Stimulated activated naive CD8-positive, alpha-beta T cell treated with anti-CD3 and anti-CD28 coated beads, Interleukin-15, Interleukin-2, amounts not matched to agents 100 U/mL and 50 U/mL, for 24 hours (primary cell): ENCODE measurements at regions not wholly inside any gene's neighbourhood (a gene's known extent, or its start where the extent isn't known, plus 50 kb on each side); places are given as distances from the start of the nearest gene placed in this dataset.
"Not testable (repeated sequence)": the region's sequence is repeated elsewhere in the genome, so short reads cannot be mapped to it uniquely, and the experiment has no call there.

ENCODE experiments used
- ATAC-seq: fragments of 150-1000 bp; cut with Tn5 transposase; one replicate; pipeline ENCODE4 v1.10.0; 2021
- DNase-seq: peaks from one replicate; pipeline ENCODE4 v3.0.0; 2021

DNA sequence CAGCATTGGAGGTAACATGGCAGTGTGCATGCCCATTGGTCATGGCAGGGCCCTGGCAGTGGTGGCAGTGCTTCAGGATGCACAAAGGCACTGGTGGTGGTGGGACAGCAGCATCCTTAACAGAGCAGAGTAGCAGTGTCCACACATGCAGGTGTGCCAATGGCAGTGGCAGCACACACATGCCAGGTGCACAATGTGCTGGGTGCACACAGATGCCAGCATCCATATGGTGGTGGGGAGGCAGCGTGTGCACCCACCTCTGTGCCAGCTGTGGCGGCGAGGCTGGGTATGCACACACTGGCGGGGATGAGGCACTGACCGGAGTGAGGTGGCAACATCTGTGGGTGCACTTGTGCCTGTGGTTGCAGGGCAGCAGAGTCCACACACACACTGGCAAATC lies 150.6 kb downstream of the SI start:
- ATAC-seq (no peak), DNase-seq (no peak)

DNA sequence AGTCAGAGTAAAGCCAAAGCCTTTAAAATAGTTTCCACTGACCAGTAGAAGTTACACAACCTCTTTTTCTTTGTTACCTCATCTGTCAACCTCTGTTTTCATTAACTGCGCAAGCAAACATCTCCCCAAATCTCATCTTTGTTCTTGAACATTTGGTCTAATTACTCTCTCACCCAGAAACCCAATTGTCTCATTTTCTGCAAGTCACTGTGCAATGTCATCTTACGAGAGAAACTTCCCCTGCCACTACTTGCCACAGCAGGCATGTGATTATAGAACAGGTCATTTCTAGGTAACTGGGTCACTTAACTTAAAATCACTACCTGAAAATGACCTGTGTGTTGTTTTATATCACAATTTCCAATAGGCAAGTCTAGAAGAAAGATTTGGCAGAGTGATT lies 159.4 kb downstream of the SI start:
- DNase-seq, result no peak
- no peak for ATAC-seq

DNA sequence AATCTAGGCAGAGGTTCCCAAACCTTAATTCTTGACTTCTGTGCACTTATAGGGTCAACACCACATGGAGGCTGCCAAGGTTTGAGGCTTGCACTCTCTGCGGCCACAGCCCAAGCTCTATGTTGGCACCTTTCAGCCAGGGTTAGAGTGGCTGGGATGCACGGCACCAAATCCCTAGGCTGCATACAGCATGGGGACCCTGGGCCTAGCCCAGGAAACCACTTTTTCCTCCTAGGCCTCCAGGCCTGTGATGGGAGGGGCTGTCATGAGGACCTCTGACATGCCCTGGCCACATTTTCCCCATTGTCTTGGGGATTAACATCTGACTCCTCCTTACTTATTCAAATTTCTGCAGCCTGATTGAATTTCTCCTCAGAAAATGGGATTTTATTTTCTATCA lies 165.4 kb downstream of the SI start:
- DNase-seq (no peak), ATAC-seq (no peak)

DNA sequence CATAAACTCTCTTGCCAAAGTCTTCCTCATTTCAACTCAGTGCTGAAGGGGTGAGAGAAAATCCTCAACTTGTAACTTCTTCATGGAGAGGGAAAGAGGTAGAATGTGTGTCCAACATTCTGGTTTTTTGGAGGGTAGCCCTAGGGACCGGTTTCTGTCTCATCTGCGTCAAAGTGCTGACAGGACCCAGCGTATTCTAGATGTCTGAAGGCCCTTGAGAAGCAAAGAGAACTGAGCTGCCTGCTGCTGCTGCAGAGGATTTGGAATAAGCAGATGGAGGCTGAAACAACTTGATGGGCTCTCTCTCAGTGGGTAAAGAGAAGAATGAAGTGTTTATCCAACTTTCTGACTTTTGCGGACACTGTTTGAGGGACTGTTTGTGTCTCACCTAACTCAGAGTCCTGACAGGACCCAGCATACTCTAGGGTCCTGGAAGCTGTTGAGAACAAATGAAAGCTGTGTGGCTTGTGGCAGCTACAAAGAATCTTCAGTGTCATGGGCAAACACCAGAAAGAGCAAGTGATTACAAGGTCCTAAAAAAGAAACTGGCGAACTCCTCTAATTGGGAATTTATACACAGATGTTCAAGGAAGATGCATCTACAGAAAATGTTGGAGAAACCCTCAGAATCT lies 174.4 kb downstream of the SI start:
- DNase-seq (no peak), ATAC-seq (no peak)

DNA sequence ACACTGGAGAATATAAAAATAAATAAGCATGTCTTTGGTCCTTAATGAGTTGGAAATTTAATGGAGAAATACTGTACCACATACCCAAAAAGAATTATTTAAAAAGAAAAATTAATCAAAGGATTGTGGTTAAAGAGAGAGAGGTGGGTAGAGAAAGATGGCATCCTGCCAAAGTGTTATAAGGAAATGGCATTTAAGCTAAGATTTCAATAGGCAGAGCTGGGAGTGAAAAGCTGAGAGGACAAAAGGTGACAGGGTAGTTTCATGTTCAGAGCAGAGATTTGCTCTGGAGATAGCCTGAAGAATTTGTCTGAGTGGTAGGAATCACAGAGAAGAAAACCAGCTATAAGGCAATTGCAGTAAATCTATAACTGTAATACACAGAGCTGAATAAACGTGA lies 181.0 kb downstream of the SI start:
- DNase-seq, result no peak
- no peak for ATAC-seq

DNA sequence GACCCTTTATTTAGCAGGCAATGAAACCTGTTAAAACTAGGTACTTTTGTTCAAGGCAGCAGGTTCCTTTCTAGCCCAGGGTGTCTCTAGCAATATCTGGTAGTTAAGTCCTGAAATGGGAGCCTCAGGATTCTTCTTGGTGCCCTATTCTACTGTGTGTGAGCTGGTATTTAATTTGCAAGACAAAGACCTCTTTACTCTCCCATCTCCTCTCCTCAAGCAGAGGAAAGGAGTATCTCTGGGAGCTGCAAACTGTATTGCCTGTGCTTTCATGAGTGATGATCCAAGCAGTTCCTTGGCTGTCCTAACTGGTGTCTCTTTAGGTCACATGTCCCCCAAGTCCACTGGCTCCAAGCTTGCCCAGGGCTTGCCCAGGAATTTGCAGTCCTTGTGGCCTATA lies 188.2 kb downstream of the SI start:
- ATAC-seq, result no peak
- DNase-seq, result no peak

DNA sequence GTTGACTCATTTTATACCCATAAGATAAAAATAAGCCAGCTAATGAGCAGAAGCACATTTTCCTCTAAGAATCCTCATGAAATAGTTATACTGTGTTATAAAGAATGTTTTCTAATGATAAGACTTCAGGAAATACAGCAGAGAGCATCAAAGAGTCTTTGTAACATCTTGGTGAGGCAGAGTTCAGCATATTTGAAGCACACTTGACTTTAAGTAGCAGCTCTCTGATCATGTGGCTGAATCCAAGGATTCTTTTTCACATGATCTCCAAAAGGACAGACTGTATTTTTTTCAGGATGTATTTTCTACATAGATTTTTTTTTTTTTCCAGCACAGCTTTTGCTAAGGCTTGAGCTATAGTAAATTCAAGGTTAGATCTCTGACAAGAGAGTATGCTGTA lies 195.1 kb downstream of the SI start:
- ATAC-seq (no peak), DNase-seq (no peak)

DNA sequence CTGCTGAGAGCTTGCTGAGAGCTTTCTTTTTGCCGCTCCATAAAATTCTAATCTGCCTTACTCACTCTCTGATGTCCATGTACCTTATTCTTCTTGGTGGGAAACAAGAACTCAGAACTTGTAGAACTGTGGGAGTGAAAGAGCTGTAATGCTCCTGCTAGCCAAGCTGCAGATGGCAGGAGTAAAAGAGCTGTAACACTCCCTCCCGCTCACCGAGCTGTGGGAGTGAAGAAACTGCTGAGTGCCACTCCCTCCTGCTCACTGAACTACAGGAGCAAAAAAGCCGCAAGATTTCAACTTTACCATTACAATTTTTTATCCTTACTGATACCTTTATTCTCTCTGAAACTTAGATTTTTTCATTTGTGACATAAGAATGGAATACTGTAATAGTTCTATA lies 199.1 kb downstream of the SI start:
- ATAC-seq (no peak), DNase-seq (no peak)

DNA sequence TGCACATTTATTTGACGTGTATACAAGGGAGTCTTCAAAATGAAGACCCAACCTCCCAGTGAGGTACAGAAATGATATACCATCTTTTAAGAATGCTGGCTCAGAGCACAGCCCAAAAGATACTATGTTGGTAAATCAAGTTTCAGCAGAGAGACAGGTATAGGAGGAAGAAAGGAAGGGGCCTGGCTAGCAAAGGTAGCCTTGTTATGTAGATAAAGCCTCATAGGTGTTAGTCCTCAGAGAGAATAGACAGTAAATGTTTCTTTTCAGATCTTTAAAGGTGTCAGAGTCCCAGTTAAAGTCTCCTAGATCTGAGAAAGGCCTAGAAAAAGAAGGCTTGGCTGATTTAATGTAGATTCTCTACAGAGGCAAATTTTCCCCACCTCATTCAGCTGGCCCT lies 213.8 kb downstream of the SI start:
- ATAC-seq (no peak), DNase-seq (no peak)

DNA sequence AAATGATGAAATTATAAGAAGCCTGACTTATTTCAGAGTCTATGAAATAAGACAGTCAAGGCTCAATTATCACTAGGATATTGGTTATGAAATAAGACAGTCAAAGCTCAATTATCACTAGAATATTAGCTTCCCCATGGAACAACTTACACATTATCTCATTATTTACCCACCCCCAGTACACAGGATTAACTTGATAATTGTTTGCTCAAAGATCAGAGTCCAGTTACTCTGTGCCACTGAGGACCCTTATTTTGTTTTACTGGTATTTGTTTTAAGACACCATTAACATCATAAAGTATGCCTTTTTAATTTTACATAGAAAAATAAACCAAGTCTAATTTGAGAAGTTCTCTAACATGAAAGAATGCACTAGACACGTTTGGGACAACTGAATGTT lies 225.4 kb downstream of the SI start:
- ATAC-seq (no peak), DNase-seq (no peak)

DNA sequence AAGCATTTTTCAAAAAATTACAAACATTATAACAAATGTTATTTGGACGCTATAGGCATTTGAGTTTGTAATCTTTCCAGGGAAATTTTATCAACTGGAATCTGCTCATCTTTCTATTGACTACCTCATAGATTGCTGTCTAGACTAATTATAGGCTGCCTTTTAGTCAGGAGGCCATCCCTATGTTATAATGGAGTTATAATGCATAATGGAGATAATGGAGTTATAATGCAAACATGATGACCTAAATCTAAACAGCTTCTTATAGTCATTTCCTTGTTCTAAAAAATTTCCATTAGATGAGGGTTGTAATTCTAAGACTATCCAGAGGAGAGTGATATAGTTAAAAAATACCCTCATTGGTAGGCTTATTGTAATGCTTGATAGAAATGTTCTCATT lies 226.4 kb downstream of the SI start:
- DNase-seq, result no peak
- no peak for ATAC-seq

DNA sequence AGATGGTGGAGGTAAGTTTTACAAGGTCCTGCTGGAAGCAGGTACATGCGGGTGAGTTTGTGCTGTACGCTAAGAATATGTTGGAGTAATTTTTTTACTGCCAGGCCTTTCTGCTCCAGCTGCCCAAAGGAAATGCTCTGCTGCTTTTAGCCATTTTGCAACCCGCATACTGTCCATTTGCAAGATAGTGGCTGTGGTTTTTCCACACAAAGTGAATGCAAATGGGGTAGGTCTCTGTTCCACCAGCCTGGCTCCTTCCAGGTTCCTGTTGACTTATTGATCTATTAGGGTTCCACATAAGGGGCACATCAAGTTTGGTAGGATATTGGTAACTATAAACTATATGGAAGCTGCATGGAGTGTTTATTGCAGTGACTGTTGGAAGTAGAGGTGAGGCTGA lies 227.1 kb downstream of the SI start:
- DNase-seq, result no peak
- ATAC-seq, result no peak

DNA sequence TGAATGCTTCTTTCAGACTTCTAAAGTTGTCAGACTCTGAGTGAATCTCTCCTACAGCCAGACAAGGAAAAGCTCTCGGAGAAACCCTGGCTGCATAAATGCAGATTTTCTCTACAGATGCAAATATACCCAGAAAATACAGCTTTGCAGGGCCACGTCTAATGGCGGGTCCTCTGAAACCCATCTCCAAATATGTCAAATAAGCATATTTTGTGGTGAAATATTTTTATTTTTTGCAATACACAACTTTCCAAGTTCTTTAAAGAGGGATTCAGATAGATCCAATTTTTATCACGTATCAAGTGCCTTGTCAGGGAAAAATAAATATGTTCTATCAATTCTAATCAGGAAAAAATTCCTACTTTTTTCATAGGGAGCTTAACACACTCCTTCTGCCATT lies 229.4 kb downstream of the SI start:
- ATAC-seq, result no peak
- DNase-seq, result no peak

DNA sequence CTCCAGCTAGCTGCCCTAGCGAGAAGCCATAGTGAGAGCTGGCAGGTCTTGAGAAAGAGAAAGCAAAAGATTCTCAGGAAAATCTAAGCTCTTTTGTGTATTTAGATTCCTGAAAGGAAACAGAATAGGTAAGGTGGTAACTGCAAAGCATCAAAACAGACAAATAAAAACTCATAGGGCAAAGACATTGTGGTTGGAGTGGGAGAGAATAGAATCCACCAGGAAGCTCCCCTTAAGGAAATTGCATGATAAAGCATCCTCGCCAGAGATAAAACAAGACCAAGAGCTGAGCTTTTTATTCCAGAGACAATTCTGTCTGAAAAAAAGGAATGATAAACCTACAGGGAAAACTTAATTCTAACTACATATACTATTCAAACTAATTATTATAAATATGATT lies 232.6 kb downstream of the SI start:
- DNase-seq (no peak), ATAC-seq (no peak)

DNA sequence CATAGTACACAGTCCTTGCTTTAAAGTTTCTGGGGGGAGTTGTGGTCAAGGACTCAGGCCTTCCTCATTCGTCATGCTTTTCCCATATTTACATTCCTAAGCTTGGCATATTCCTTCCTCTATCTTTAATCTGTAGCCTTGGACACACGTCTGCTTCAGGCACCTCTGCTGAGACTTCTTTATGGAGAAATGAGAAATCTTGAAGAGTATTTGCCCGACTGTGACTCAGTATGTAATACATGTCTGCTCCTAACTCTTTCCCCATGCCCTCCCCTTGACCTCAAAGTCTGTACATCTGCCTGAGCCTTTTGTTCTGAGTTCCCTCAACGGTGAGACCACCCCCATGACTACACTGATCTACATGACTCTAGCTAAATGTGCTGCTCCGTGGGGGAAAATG lies 246.1 kb downstream of the SI start:
- DNase-seq, result no peak
- ATAC-seq, result no peak

DNA sequence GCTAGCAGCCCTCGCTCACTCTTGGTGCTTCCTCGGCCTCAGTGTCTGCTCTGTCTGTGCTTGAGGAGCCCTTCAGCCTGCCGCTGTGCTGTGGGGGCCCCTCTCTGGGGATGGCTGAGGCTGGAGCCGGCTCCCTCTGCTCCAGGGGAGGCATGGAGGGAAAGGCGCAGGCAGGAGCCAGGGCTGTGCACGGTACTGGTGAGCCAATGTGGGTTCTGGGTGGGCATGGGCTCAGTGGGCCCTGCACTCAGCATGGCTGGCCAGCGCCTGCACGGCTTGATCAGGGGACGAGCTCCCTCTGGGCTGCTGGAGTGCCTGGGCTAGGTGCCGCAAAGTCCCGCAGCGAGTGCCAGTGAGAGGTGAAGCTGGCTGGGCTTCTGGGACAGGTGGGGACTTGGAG lies 260.0 kb downstream of the SI start:
- ATAC-seq (no peak), DNase-seq (no peak)

DNA sequence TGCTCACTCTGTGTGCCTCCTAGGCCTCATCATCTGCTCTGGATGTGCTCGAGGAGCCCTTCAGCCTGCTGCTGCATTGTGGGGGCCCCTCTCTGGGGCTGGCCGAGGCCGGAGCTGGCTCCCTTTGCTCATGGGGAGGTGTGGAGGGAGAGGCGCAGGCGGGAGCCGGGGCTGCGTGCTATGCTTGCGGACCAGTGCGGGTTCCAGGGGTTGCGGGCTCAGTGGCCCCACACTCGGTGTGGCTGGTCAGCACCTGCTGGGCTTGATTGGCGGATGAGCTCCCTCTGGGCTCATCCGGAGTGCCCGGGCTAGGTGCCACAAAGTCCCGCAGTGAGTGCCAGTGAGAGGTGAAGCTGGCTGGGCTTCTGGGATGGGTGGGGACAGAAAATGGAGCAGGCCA lies 264.2 kb downstream of the SI start:
- DNase-seq, result no peak
- no peak for ATAC-seq

DNA sequence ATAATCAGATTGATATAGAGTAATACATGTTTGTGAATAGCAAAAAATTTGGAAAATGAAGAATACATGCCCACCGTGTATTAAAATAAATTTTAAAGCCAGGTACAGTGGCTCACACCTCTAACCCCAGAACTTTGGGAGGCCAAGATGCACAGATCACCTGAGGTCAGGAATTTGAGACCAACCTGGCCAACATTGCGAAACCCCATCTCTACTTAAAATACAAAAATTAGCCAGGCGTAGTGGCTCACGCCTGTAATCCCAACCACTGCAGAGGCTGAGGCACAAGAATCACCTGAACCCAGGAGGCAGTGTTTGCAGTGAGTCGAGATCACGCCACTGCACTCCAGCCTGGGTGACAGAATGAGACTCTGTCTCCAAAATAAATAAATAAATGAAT lies 266.3 kb downstream of the SI start:
- no peak for DNase-seq
- ATAC-seq, result no peak

DNA sequence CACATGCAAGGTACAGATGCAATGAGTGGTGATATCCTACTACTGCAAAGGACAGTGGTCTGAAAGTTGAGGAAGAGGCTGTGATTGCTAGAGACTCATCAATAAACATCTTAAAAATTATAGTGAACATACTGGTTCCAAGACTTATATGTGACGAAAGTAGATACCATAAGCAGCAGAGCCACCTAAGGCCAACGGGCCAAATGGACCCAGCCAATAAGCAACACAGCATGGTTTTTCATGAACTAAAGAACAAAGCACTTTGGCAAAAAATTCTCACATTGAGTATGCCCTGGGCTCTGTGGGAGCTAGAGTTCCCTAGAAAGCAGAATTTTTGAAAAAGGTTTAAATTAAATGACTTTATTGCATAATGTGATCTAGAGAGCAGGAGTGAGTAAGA lies 272.1 kb downstream of the SI start:
- ATAC-seq (no peak), DNase-seq (no peak)

DNA sequence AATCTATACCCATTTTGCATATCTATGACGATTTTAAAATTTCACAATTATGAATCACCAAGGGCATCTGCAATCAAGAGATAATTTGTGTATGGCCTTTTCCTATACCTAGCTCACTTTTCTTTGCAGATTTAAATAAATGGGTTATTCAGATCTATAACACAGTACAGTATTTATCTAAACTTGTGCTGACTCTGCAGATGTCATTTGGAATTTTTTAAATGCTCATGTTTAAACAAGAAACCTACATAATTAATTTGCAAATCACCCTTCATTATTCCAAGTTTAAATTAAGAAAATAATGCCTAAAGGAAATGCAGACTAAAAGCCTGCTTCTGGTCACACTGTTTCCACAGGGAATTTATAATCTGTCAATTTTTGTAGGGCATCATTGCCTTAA lies 284.2 kb downstream of the SI start:
- DNase-seq, result no peak
- ATAC-seq, result no peak

DNA sequence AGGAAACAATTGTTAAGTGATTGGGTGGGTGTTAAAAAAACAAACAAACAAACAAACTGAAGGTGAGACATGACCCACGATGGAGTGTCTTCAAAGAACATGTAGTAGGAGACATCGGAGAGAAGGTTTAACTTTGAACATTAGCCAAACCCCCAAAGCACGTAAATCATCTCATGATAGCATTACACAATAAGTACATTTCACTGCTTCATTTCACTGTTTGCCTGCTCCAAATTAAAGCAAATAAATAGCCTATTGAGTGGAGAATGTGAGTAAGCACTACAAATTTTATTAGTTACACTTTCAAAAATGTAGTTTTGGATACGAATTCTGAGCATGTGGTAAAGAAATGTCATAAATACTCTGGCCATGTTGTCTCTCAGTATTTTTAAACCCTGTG lies 287.0 kb downstream of the SI start:
- DNase-seq, result no peak
- ATAC-seq, result no peak

DNA sequence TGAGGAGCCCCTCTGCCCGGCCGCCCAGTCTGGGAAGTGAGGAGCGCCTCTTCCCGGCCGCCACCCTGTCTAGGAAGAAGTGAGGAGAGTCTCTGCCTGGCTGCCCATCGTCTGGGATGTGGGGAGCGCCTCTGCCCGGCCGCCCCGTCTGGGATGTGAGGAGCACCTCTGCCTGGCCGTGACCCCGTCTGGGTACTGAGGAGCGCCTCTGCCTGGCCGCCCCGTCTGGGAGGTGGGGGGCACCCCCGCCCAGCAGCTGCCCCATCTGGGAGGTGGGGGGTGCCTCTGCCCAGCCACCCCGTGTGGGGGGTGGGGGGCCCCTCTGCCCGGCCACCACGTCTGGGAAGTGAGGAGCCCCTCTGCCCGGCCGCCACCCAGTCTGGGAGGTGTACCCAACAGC lies 293.9 kb downstream of the SI start:
- ATAC-seq, DNase-seq: not testable (repeated sequence)

DNA sequence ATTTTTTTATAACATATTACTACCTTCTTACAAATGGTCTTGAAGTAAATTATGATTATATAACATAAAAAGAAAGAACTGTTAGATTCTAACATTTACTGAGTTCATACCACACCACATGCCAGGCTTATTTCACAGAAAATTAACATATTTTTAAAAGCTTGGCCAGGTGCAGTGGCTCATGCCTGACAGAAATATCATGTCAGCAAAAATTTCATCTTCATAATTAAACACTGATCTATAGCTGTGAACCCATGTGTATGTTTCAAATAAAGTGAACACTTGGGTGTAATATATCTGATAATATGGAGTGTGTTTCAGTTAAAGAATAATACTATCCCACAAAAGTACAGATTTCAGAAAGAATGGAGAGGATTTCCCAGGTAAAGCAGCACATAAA lies 296.5 kb downstream of the SI start:
- DNase-seq, result no peak

DNA sequence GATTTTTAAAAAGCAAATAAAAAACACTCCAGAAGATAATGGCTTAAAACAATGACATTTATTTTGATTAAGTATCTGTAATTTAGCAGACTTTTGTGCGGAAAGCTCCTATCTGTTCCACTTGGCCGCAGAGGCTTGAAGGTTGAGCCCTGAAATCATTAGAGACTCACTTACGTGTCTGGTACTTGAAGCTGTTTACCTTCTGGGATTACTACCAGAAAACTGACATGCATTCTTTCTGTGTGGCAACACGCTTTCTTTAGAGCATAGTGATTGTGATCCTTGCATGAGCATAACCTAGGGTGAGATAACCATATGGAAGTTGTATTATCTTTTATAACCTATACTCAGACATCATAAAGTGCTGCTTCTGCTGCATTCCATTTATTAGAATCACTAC lies 298.5 kb downstream of the SI start:
- ATAC-seq, result no peak
- DNase-seq, result no peak

More for the DNA sequence above, 296.5 kb downstream of the SI start:
- no peak for ATAC-seq

DNA sequence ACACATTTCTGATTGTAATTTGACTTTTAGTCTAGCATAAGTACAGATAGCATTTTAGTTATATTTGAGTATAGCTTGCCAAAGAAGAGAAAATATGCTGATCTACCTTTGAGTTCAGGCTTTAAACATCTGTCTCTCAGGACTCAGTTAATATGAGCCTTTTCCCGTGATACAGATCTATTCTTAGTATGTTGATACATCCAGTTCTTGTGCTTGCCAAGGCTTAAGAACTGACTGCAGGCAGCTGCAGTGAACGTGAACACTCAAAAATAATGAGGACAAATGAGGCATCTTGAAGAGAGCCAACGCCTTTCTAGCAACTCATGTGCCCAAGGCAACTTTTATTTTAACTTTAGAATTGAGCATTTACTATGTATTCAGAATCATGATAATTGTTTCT lies 325.5 kb downstream of the SI start:
- DNase-seq, result no peak
- ATAC-seq, result no peak
